Caco-2 (cell line): ENCODE measurements at regions not wholly inside any gene's neighbourhood (a gene's known extent, or its start where the extent isn't known, plus 50 kb on each side); places are given as distances from the start of the nearest gene placed in this dataset.

Experiments used
- BruUV-seq: library from RNA; stranded (reverse); fragments of 400-500 nt; replicated peaks from 2 replicates; lab custom pipeline; 2021; lab: Mats Ljungman, UMichigan
- CTCF ChIA-PET: fragments of 300-600 bp; sonication (Branson Sonifier 250); formaldehyde crosslinking; loops from one replicate; lab custom pipeline; 2022; ENCODE audit warnings: antibody characterized with exemption; lab: Charles Lee
- POLR2A ChIA-PET: fragments of 300-600 bp; sonication (Branson Sonifier 250); formaldehyde crosslinking; loops from one replicate; lab custom pipeline; 2022; ENCODE audit warnings: antibody characterized with exemption; lab: Charles Lee
- DNase-seq, 2 experiments: peaks; one replicate each; pipeline versions ENCODE4 v3.0.0 to v3.0.0-alpha.2; 2020 to 2022
- H3K27me3 ChIP-seq: replicated peaks from 2 replicates; pipeline ENCODE4 v1.6.0; 2011; ENCODE audit warnings: low read length; ENCODE audit not compliant: control insufficient read depth, insufficient read depth
- H3K36me3 ChIP-seq: 2 replicates; pipeline ENCODE4 v1.5.1; 2011; ENCODE audit warnings: low read length; ENCODE audit not compliant: control insufficient read depth, insufficient read depth
- H3K4me1 ChIP-seq: fragments of 250-450 bp; sonication (Bioruptor Pico); 2 replicates; pipeline ENCODE4 v1.5.1; 2020; ENCODE audit warnings: mild to moderate bottlenecking
- H3K4me3 ChIP-seq: 2 replicates; pipeline ENCODE4 v1.5.1; 2011; ENCODE audit warnings: low read depth, mild to moderate bottlenecking, control low read depth, low read length
- H3K9me3 ChIP-seq: fragments of 250-450 bp; sonication (Bioruptor Pico); 2 replicates; pipeline ENCODE4 v1.5.1; 2020; ENCODE audit warnings: mild to moderate bottlenecking, moderate library complexity
- H3K27ac Mint-ChIP-seq: one replicate; pipeline ENCODE4 v1.8.0; 2022; ENCODE audit warnings: mixed read lengths; ENCODE audit not compliant: unreplicated experiment
- H3K27me3 Mint-ChIP-seq: one replicate; pipeline ENCODE4 v1.8.0; 2022; ENCODE audit warnings: mixed read lengths; ENCODE audit not compliant: insufficient read depth, unreplicated experiment
- H3K36me3 Mint-ChIP-seq: one replicate; pipeline ENCODE4 v1.8.0; 2022; ENCODE audit warnings: mild to moderate bottlenecking, mixed read lengths; ENCODE audit not compliant: insufficient read depth, unreplicated experiment
- H3K4me1 Mint-ChIP-seq: one replicate; pipeline ENCODE4 v1.8.0; 2022; ENCODE audit warnings: low read depth, mixed read lengths; ENCODE audit not compliant: unreplicated experiment
- H3K4me3 Mint-ChIP-seq: one replicate; pipeline ENCODE4 v1.8.0; 2022; ENCODE audit warnings: mild to moderate bottlenecking, moderate library complexity, mixed read lengths; ENCODE audit not compliant: unreplicated experiment
- H3K9me3 Mint-ChIP-seq: one replicate; pipeline ENCODE4 v1.8.0; 2022; ENCODE audit warnings: mixed read lengths; ENCODE audit not compliant: unreplicated experiment
- intact Hi-C: fragments of 100-400 bp; cut with micrococcal nuclease; formaldehyde crosslinking; loops from one replicate; pipeline ENCODE4 v1.10.0; 2022; ENCODE audit not compliant: unreplicated experiment
- TF ChIP-seq, protein P1 (sequence below), 2 experiments: fragments of 200-600 bp in 1 of 2; IDR thresholded peaks; 1 replicate in 1 of 2; 2 replicates in 1 of 2; pipeline versions ENCODE4 v1.5.1 to v1.8.0; 2011 to 2022; ENCODE audit warnings: antibody characterized with exemption in 1 of 2, control low read depth in 1 of 2, inconsistent platforms in 1 of 2, low read depth in 1 of 2, low read length in 1 of 2, mild to moderate bottlenecking in 1 of 2, moderate library complexity in 1 of 2; ENCODE audit not compliant: insufficient read depth in 1 of 2, severe bottlenecking in 1 of 2, unreplicated experiment in 1 of 2

DNA sequence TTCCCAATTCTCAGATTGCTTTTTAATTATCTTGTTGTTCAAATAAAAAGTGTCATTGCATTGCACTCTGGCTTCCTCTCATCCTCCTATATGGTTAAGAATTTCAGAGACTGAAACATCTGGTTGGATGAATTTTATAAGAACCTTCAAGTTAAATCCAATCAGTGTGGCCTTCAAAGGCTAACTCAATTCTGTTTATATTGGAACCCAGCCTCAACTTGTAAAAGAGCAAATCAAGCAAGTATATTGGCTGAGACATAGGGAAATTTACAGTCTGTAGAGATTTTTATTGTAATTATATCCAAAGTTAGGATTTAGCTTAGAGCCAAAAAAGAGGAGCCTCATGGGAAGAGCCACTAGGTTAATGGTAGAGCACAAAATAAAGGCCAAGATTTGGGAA is 159.9 kb upstream of the FER start:
- Histone ChIP-seq H3K4me1 (no peaks in the 10 kb centered on the region), H3K36me3 (no peaks in the 10 kb centered on the region), H3K9me3 (no peaks in the 10 kb centered on the region), H3K4me3 (no peak overlapping the region), H3K27me3 (no peaks in the 10 kb centered on the region)
- Mint-ChIP-seq H3K36me3 (no peaks in the 10 kb centered on the region), H3K4me3 (no peak overlapping the region), H3K27me3 (peaks cover 2% of the 10 kb centered on the region), H3K9me3 (no peaks in the 10 kb centered on the region), H3K27ac (no peak overlapping the region), H3K4me1 (no peaks in the 10 kb centered on the region)
- no TSS peak for BruUV-seq
- DNase-seq, result no peak
- TF ChIP-seq, protein P1, sequence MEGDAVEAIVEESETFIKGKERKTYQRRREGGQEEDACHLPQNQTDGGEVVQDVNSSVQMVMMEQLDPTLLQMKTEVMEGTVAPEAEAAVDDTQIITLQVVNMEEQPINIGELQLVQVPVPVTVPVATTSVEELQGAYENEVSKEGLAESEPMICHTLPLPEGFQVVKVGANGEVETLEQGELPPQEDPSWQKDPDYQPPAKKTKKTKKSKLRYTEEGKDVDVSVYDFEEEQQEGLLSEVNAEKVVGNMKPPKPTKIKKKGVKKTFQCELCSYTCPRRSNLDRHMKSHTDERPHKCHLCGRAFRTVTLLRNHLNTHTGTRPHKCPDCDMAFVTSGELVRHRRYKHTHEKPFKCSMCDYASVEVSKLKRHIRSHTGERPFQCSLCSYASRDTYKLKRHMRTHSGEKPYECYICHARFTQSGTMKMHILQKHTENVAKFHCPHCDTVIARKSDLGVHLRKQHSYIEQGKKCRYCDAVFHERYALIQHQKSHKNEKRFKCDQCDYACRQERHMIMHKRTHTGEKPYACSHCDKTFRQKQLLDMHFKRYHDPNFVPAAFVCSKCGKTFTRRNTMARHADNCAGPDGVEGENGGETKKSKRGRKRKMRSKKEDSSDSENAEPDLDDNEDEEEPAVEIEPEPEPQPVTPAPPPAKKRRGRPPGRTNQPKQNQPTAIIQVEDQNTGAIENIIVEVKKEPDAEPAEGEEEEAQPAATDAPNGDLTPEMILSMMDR (IDR thresholded peaks at IDR 0.05; ENCODE audit: insufficient read depth in 1 of 2, low read depth in 1 of 2, low read length in 1 of 2, severe bottlenecking in 1 of 2, unreplicated experiment in 1 of 2), result no peak
- intact Hi-C loops, result no loop called here
- POLR2A ChIA-PET, result no interaction called here
- CTCF ChIA-PET, result no interaction called here

DNA sequence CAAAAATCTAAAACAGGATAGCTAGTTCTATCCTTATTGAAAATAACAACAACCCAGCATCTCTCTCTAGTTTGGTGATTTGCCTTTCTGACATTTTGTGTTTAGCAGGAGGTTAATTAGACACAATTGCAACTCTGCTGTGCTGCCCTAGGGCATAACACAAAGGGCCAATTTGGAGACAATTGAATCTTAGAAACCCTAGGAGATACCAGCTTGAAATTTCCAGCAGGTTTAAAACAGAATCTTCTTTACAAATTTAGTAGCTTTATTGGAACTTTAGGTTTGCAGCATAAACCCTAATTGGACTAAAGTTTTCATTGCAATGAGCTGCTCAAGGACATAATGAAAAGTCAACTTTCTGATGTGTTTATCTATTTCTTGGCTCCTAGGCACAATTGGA is 166.7 kb upstream of the FER start:
- ChIA-PET POLR2A (no interaction called here), CTCF (no interaction called here)
- Histone ChIP-seq H3K36me3 (no peaks in the 10 kb centered on the region), H3K9me3 (no peaks in the 10 kb centered on the region), H3K4me3 (no peak overlapping the region), H3K4me1 (no peaks in the 10 kb centered on the region), H3K27me3 (no peaks in the 10 kb centered on the region)
- intact Hi-C loops, result no loop called here
- Mint-ChIP-seq H3K27ac (no peak overlapping the region), H3K27me3 (peaks cover 2% of the 10 kb centered on the region), H3K9me3 (no peaks in the 10 kb centered on the region), H3K4me1 (no peaks in the 10 kb centered on the region), H3K4me3 (no peak overlapping the region), H3K36me3 (no peaks in the 10 kb centered on the region)
- TF ChIP-seq, protein P1 (IDR thresholded peaks at IDR 0.05; ENCODE audit: insufficient read depth in 1 of 2, low read depth in 1 of 2, low read length in 1 of 2, severe bottlenecking in 1 of 2, unreplicated experiment in 1 of 2), result no peak
- no peak for DNase-seq
- BruUV-seq, result no TSS peak

DNA sequence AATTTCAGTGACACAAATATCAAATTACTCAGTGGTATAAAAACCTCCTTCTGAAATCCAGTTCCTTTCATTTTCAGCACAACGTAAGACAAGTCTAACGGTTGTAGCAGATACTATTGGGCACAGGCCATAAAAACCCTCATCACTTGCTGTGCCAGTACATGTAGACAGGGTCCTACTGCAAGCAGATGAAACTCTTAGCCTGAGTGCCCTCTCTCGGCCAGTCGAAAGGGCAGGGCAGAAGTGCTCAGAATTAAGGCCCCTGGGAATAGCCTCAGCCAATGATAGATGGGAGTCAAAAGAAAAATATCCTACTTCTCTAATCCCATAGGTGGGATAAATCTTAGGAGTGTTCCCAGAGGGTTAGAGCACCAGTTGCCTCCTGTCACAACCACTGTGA is 168.5 kb upstream of the FER start:
- Histone ChIP-seq H3K4me1 (no peaks in the 10 kb centered on the region), H3K27me3 (no peaks in the 10 kb centered on the region), H3K9me3 (0 out of 2 replicates have a peak, but pooled peaks cover 5% of the 10 kb centered on the region), H3K4me3 (no peak overlapping the region), H3K36me3 (no peaks in the 10 kb centered on the region)
- Mint-ChIP-seq H3K4me1 (no peaks in the 10 kb centered on the region), H3K27me3 (no peaks in the 10 kb centered on the region), H3K9me3 (peaks cover under 1% of the 10 kb centered on the region), H3K36me3 (no peaks in the 10 kb centered on the region), H3K27ac (no peak overlapping the region), H3K4me3 (no peak overlapping the region)
- no peak for DNase-seq
- intact Hi-C loops, result loop anchor here (5.0 kb wide), 1 partner anchor 57 kb away; no protein-coding TSS in a partner anchor
- CTCF ChIA-PET, result no interaction called here
- POLR2A ChIA-PET, result no interaction called here
- TF ChIP-seq, protein P1 (IDR thresholded peaks at IDR 0.05; ENCODE audit: insufficient read depth in 1 of 2, low read depth in 1 of 2, low read length in 1 of 2, severe bottlenecking in 1 of 2, unreplicated experiment in 1 of 2), result no peak
- no TSS peak for BruUV-seq
